DND-41 (cell line): ENCODE measurements at regions not wholly inside any gene's neighbourhood (a gene's known extent, or its start where the extent isn't known, plus 50 kb on each side); places are given as distances from the start of the nearest gene placed in this dataset.

Source experiments
- ATAC-seq: fragments of 200-7000 bp; cut with Tn5 transposase; 3 replicates; pipeline ENCODE4 v1.9.1; 2021; ENCODE audit warnings: low read depth; ENCODE audit not compliant: insufficient read depth
- DNase-seq: peaks from one replicate; pipeline ENCODE4 v3.0.0-alpha.2; 2020
- H2AFZ ChIP-seq: 2 replicates; pipeline ENCODE4 v1.6.0; 2012; ENCODE audit warnings: low read depth, low read length
- H3K27ac ChIP-seq: 2 replicates; pipeline ENCODE4 v1.5.1; 2012; ENCODE audit warnings: low read length, inconsistent platforms
- H3K27me3 ChIP-seq: fragments of 200-600 bp; sonication (generic); 2 replicates; pipeline ENCODE4 v1.6.0; 2012; ENCODE audit warnings: low read length, mild to moderate bottlenecking, inconsistent platforms; ENCODE audit not compliant: insufficient read depth, poor library complexity
- H3K36me3 ChIP-seq: 2 replicates; pipeline ENCODE4 v1.5.1; 2012; ENCODE audit warnings: low read length, inconsistent platforms; ENCODE audit not compliant: insufficient read depth
- H3K4me1 ChIP-seq: 2 replicates; pipeline ENCODE4 v1.5.1; 2012; ENCODE audit warnings: mild to moderate bottlenecking, low read length; ENCODE audit not compliant: insufficient read depth
- H3K4me2 ChIP-seq: 2 replicates; pipeline ENCODE4 v1.6.0; 2012; ENCODE audit warnings: mild to moderate bottlenecking, moderate library complexity, low read length, inconsistent platforms; ENCODE audit not compliant: insufficient read depth
- H3K4me3 ChIP-seq, 2 experiments: fragments of 200-600 bp in 1 of 2; shearing (Covaris generic) in 1 of 2; 2 replicates each; pipeline ENCODE4 v1.5.1; 2012 to 2016; ENCODE audit warnings: inconsistent platforms in 2 of 2, low read length in 2 of 2, mild to moderate bottlenecking in 2 of 2, low read depth in 1 of 2, moderate library complexity in 1 of 2
- H3K79me2 ChIP-seq: 2 replicates; pipeline ENCODE4 v1.6.0; 2012; ENCODE audit warnings: low read length, inconsistent platforms; ENCODE audit not compliant: insufficient read depth
- H3K9ac ChIP-seq: 2 replicates; pipeline ENCODE4 v1.6.0; 2012; ENCODE audit warnings: low read depth, mild to moderate bottlenecking, inconsistent platforms, low read length, moderate library complexity
- H3K9me3 ChIP-seq: 2 replicates; pipeline ENCODE4 v1.5.1; 2012; ENCODE audit warnings: low read length, moderate library complexity, mild to moderate bottlenecking, inconsistent platforms; ENCODE audit not compliant: insufficient read depth, severe bottlenecking
- H4K20me1 ChIP-seq: 2 replicates; pipeline ENCODE4 v1.6.0; 2012; ENCODE audit warnings: low read length; ENCODE audit not compliant: insufficient read depth
- EZH2 ChIP-seq: IDR thresholded peaks from 3 replicates; pipeline ENCODE4 v1.6.1; 2012; ENCODE audit warnings: borderline replicate concordance, low read depth, mild to moderate bottlenecking, moderate library complexity, low read length, inconsistent platforms; ENCODE audit not compliant: severe bottlenecking
- TF ChIP-seq, protein P1 (sequence below): IDR thresholded peaks from 2 replicates; pipeline ENCODE4 v1.5.1; 2012; ENCODE audit warnings: borderline replicate concordance, low read length, moderate library complexity, mild to moderate bottlenecking; ENCODE audit not compliant: poor library complexity, severe bottlenecking; ENCODE audit errors: extremely low read depth

DNA sequence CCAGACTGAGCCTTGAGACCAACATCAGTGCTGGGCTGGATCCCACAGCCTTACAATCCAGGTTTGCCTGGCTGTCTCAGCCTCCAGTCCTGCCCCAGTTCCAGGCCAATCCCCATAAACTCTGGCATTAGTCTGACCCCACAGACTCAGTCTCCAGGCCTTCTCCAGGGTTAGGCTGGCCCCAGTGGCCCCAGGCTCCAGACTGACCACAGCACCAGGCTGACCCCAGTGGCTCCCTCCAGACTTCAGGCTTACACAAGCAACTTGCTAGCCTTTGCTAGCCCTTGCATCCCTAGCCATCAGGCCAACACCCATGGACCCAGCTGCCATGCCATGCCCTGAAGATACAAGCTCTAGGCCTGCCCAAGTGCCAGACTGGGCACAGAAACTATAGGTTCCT lies 1326.0 kb upstream of the C9orf72 start:
- ATAC-seq, result no peak
- no peak overlapping the region for H3K27ac ChIP-seq

DNA sequence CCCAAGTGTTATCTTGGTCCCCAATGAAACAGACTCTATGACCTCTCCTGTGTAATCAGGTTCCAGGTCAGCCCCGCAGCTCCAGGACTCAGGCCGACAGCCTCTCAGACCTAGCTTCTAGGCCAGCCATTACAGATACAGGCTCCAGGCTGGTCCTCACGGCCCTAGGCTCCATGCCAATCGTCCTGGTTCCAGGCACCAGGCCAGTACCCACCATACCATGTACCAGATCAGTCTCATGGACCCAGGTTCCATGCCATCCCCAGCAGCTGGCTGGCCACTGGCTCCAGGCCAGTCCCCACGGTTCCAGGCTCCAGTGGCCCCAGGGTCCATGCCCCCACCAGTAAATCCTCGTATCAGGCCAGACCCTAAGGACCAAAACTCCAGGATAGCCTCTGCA lies 1326.6 kb upstream of the C9orf72 start:
- Histone ChIP-seq H2AFZ (no peak overlapping the region), H3K27me3 (no peaks in the 10 kb centered on the region), H3K79me2 (no peaks in the 10 kb centered on the region), H3K36me3 (no peaks in the 10 kb centered on the region), H3K4me2 (no peak overlapping the region), H3K9ac (no peak overlapping the region), H3K27ac (no peak overlapping the region), H3K4me3 (no peak overlapping the region), H3K4me1 (no peaks in the 10 kb centered on the region), H4K20me1 (no peaks in the 10 kb centered on the region), H3K9me3 (no peaks in the 10 kb centered on the region)
- TF ChIP-seq, protein P1, sequence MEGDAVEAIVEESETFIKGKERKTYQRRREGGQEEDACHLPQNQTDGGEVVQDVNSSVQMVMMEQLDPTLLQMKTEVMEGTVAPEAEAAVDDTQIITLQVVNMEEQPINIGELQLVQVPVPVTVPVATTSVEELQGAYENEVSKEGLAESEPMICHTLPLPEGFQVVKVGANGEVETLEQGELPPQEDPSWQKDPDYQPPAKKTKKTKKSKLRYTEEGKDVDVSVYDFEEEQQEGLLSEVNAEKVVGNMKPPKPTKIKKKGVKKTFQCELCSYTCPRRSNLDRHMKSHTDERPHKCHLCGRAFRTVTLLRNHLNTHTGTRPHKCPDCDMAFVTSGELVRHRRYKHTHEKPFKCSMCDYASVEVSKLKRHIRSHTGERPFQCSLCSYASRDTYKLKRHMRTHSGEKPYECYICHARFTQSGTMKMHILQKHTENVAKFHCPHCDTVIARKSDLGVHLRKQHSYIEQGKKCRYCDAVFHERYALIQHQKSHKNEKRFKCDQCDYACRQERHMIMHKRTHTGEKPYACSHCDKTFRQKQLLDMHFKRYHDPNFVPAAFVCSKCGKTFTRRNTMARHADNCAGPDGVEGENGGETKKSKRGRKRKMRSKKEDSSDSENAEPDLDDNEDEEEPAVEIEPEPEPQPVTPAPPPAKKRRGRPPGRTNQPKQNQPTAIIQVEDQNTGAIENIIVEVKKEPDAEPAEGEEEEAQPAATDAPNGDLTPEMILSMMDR, result no peak
- no peak for TF ChIP-seq EZH2
- ATAC-seq (no peak), DNase-seq (no peak)

More for the DNA sequence above, 1326.0 kb upstream of the C9orf72 start:
- H3K4me2 ChIP-seq, result no peak overlapping the region
- H3K79me2 ChIP-seq, result no peaks in the 10 kb centered on the region
- H3K4me3 ChIP-seq, result no peak overlapping the region
- H3K9me3 ChIP-seq, result no peaks in the 10 kb centered on the region
- no peaks in the 10 kb centered on the region for H3K4me1 ChIP-seq
- no peak overlapping the region for H2AFZ ChIP-seq
- H3K36me3 ChIP-seq, result no peaks in the 10 kb centered on the region
- DNase-seq, result no peak
- no peaks in the 10 kb centered on the region for H4K20me1 ChIP-seq
- TF ChIP-seq EZH2, result no peak
- TF ChIP-seq, protein P1, result no peak
- H3K27me3 ChIP-seq, result no peaks in the 10 kb centered on the region
- H3K9ac ChIP-seq, result no peak overlapping the region

DNA sequence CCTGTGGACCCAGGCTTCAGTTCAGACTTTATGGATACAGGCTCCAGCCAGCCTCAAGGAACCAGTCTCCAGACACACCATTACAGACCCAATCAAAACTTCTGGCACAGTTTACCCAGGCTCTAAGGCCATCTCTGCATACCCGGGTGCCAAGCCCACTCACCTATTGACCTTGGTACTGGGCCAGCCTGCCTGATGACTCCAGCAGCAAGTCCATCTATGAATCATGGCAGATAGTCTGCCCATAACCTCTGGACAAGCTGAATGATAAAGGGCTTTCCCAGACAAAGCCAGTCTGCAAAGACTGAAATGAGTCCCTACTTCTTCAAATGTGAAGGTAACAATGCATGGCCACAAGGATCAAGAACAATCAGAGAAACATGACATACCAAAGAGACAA lies 1327.1 kb upstream of the C9orf72 start:
- Histone ChIP-seq H3K79me2 (no peaks in the 10 kb centered on the region), H3K36me3 (no peaks in the 10 kb centered on the region), H3K4me3 (no peak overlapping the region), H3K9ac (no peak overlapping the region), H3K27ac (no peak overlapping the region), H3K9me3 (no peaks in the 10 kb centered on the region), H2AFZ (no peak overlapping the region), H4K20me1 (no peaks in the 10 kb centered on the region), H3K4me1 (no peaks in the 10 kb centered on the region), H3K4me2 (no peak overlapping the region), H3K27me3 (no peaks in the 10 kb centered on the region)
- no peak for ATAC-seq
- TF ChIP-seq, protein P1, result no peak
- TF ChIP-seq EZH2, result no peak
- DNase-seq, result no peak

DNA sequence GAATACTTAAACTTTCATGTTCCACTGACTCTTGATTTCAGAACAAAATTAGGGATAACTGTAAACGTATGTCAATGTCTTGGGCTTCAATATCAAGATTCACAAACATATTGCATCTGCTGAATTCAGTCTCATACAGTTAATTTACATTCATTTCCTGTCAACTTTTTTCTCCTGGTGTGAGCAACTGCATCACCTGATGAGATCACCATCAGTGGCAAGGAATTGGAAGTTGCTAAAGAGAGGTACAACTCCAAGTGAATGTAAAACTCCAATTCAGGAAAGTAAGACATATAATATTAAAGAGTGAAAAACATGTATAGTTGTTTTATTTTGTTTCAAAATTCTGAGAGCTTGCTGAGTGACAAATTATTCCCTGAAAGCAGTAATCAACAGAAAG lies 1336.2 kb upstream of the C9orf72 start:
- H3K9ac ChIP-seq, result no peak overlapping the region
- no peak overlapping the region for H3K4me3 ChIP-seq
- no peaks in the 10 kb centered on the region for H3K79me2 ChIP-seq
- H3K36me3 ChIP-seq, result no peaks in the 10 kb centered on the region
- DNase-seq (no peak), ATAC-seq (no peak)
- H3K4me2 ChIP-seq, result no peak overlapping the region
- no peak overlapping the region for H3K27ac ChIP-seq
- no peaks in the 10 kb centered on the region for H4K20me1 ChIP-seq
- H2AFZ ChIP-seq, result no peak overlapping the region
- no peaks in the 10 kb centered on the region for H3K27me3 ChIP-seq
- no peak for TF ChIP-seq EZH2
- TF ChIP-seq, protein P1, result no peak
- no peaks in the 10 kb centered on the region for H3K4me1 ChIP-seq
- H3K9me3 ChIP-seq, result no peaks in the 10 kb centered on the region
